IPS-20b (cell line): ENCODE measurements at regions not wholly inside any gene's neighbourhood (a gene's known extent, or its start where the extent isn't known, plus 50 kb on each side); places are given as distances from the start of the nearest gene placed in this dataset.

ENCODE experiments used
- H3K27ac ChIP-seq: one replicate; pipeline ENCODE4 v1.5.1; 2013; ENCODE audit warnings: low read length
- H3K27me3 ChIP-seq: 2 replicates; pipeline ENCODE4 v1.6.1; 2013; ENCODE audit warnings: mild to moderate bottlenecking, low read length, inconsistent platforms; ENCODE audit not compliant: insufficient read depth
- H3K36me3 ChIP-seq: 2 replicates; pipeline ENCODE4 v1.6.1; 2013; ENCODE audit warnings: low read depth, mild to moderate bottlenecking, inconsistent platforms, low read length, moderate library complexity; ENCODE audit not compliant: insufficient read depth
- H3K4me1 ChIP-seq: 2 replicates; pipeline ENCODE4 v1.6.1; 2013; ENCODE audit warnings: mild to moderate bottlenecking, control low read depth, inconsistent platforms, low read length, moderate library complexity; ENCODE audit not compliant: insufficient read depth
- H3K4me3 ChIP-seq: 2 replicates; pipeline ENCODE4 v1.5.1; 2013; ENCODE audit warnings: mild to moderate bottlenecking, low read length, inconsistent platforms
- H3K9ac ChIP-seq: 2 replicates; pipeline ENCODE4 v1.6.1; 2013; ENCODE audit warnings: low read depth, mild to moderate bottlenecking, inconsistent platforms, low read length, moderate library complexity
- H3K9me3 ChIP-seq: 2 replicates; pipeline ENCODE4 v1.6.1; 2013; ENCODE audit warnings: mild to moderate bottlenecking, low read depth, low read length, inconsistent platforms; ENCODE audit not compliant: insufficient read depth

DNA sequence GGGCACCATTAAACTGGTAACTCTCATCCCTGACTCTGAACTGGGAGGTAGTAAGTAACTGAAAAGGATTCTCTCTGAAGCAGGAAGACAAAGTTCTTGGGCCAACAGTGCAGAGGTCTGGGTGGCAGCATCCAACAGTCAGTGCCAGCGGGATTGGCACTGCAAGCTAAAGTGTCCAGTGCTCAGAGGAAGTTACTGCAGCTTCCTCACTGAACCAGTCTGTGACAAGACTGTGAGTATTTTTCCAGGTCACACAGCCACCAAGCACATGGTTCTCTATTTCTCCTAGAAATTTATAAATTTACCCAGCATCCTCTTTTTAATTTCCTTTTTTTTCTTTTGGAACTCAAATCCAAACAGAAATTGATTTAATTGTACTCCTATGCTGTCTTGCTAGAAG, 81.6 kb upstream of the FAR2 start:
- Histone ChIP-seq H3K4me1 (peaks cover 31% of the 10 kb centered on the region), H3K9me3 (no peaks in the 10 kb centered on the region), H3K36me3 (no peaks in the 10 kb centered on the region), H3K4me3 (no peak overlapping the region), H3K27ac (no peak overlapping the region), H3K9ac (no peak overlapping the region), H3K27me3 (no peaks in the 10 kb centered on the region)

GRCh38 chr12:29070309-29070708, 78.8 kb upstream of the FAR2 start:
- Histone ChIP-seq H3K4me1 (peaks cover 42% of the 10 kb centered on the region), H3K9me3 (no peaks in the 10 kb centered on the region), H3K27ac (no peak overlapping the region), H3K9ac (no peak overlapping the region), H3K4me3 (peak overlapping the region; percentile 51; the same call in 1 of the 2 replicates), H3K36me3 (no peaks in the 10 kb centered on the region), H3K27me3 (no peaks in the 10 kb centered on the region)

GRCh38 chr12:29071099-29071498, 78.0 kb upstream of the FAR2 start:
- H3K36me3 ChIP-seq = no peaks in the 10 kb centered on the region
- no peaks in the 10 kb centered on the region for H3K9me3 ChIP-seq
- peak overlapping the region; percentile 51; the same call in 1 of the 2 replicates for H3K4me3 ChIP-seq
- H3K27ac ChIP-seq = peak overlapping the region; percentile 35
- H3K9ac ChIP-seq = peak overlapping the region; percentile 45; the same call in 1 of the 2 replicates
- no peaks in the 10 kb centered on the region for H3K27me3 ChIP-seq
- peaks cover 42% of the 10 kb centered on the region for H3K4me1 ChIP-seq

- H3K4me3 ChIP-seq = no peak overlapping the region
- H3K27me3 ChIP-seq = no peaks in the 10 kb centered on the region
- H3K9ac ChIP-seq = no peak overlapping the region
- no peaks in the 10 kb centered on the region for H3K9me3 ChIP-seq
- no peak overlapping the region for H3K27ac ChIP-seq
- peaks cover 42% of the 10 kb centered on the region for H3K4me1 ChIP-seq
- no peaks in the 10 kb centered on the region for H3K36me3 ChIP-seq
Measured at GRCh38 chr12:29072631-29073030, 76.4 kb upstream of the FAR2 start.

DNA sequence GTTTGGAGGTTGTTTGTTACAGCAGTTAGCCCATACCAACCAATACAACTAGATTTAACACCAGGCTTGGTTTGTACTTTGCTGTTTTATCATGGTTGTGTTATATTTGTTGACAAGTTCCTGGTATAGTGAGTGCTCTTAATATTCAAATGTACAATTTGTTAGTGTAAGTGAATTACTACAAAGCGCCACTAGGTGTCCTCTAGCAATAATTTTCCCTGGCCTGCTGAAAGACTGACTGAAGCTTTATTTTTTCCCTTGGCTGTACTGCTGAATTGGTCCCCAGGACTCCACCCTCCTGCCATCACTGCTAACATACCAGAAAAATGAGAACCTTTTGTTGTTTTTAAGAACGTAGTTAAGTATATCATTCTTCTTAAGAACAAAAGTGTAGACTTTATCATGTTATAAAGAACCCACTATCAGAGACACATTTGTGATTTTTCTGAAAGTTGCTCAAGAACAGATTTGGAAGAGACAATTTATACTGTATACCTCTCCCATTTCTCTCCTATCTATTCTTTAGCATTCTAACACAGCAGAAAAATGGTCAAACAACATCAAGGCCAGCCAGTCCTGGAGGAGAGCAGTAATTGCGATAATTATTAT, 75.3 kb upstream of the FAR2 start:
- Histone ChIP-seq H3K4me1 (peaks cover 42% of the 10 kb centered on the region), H3K4me3 (no peak overlapping the region), H3K27me3 (no peaks in the 10 kb centered on the region), H3K36me3 (no peaks in the 10 kb centered on the region), H3K9ac (no peak overlapping the region), H3K27ac (no peak overlapping the region), H3K9me3 (no peaks in the 10 kb centered on the region)

DNA sequence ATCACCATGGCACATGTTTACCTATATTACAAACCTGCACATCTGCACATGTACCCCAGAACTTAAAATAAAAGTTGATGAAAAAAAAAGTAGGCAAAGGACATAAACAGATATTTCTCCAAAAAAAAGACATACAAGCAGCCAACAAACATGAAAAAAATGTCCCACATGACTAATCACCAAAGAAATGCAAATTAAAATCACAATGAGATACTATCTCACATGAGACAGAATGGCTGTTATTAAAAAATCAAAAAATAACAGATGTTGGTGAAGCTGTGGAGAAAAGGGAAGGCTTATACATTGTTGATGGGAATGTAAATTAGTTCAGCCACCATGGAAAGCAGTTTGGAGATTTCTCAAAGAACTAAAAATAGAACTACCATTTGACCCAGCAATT, 68.0 kb upstream of the FAR2 start:
- no peaks in the 10 kb centered on the region for H3K9me3 ChIP-seq
- H3K27ac ChIP-seq = no peak overlapping the region
- H3K4me1 ChIP-seq = no peaks in the 10 kb centered on the region
- H3K4me3 ChIP-seq = no peak overlapping the region
- H3K36me3 ChIP-seq = no peaks in the 10 kb centered on the region
- H3K9ac ChIP-seq = no peak overlapping the region
- H3K27me3 ChIP-seq = no peaks in the 10 kb centered on the region

DNA sequence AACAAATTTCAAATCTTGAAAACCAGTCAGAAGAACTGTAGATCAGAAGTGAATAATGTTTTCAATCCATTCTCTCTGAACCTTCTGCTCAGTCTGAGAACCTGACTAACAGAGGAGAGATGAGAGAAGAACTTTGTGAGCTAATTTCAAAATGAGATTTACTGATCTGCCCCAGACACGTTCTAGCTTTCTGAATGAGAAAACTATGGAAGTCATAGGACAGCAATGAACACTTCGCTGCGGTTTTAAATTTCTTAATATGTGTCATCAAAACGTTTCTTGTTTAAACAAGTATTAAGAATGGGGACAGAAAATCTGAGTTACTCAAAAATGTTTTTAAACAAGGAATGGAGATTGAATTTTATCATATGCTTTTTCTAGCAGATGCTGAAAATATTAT, 66.6 kb upstream of the FAR2 start:
- Histone ChIP-seq H3K4me3 (no peak overlapping the region), H3K4me1 (no peaks in the 10 kb centered on the region), H3K9me3 (no peaks in the 10 kb centered on the region), H3K27me3 (no peaks in the 10 kb centered on the region), H3K27ac (no peak overlapping the region), H3K9ac (no peak overlapping the region), H3K36me3 (no peaks in the 10 kb centered on the region)

DNA sequence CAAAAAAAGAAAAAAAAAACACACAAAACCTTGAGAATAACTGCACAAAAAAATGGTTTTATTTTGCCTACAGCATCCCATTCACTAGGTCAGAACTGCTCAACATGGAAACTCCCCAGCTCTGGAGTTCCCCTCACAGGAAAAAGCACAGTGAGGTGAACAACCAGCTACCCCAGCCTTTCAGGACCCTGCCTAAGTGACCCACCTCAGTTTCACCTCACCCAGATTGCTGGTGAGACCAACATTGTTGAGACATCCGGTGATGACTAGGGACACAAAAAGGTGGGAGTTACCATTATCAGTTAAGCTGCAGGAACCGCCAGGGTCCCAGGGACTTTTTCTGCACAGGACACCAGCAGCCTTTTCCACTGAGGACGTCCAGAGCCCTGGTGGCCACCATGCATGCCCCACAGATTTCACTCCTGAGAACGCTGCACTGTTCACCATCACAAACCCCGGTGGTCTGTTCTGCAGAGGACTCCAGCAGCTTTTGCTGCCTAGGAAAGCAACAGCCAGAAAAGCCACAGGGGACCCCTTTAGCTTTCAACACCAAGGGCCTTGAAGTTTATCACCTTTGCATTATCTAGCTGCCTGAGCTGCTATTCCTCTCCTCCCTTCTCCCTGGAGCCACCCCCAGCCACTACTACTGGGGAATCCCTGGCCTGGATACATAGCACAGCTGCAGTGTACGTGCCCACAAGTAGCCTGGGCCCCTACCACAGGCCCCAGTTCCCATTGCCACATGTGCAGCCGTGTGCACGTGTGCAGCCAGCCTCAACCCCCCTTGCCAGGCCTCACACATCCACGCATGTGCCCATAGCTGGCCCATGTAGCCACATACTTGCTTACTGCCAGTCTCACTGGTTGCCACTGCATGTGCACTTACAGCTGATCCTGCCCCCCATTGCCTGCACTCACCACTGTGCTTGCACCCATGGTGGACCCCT, 62.5 kb upstream of the FAR2 start:
- no peaks in the 10 kb centered on the region for H3K4me1 ChIP-seq
- no peak overlapping the region for H3K4me3 ChIP-seq
- H3K36me3 ChIP-seq = no peaks in the 10 kb centered on the region
- no peaks in the 10 kb centered on the region for H3K9me3 ChIP-seq
- no peaks in the 10 kb centered on the region for H3K27me3 ChIP-seq
- no peak overlapping the region for H3K27ac ChIP-seq
- no peak overlapping the region for H3K9ac ChIP-seq

DNA sequence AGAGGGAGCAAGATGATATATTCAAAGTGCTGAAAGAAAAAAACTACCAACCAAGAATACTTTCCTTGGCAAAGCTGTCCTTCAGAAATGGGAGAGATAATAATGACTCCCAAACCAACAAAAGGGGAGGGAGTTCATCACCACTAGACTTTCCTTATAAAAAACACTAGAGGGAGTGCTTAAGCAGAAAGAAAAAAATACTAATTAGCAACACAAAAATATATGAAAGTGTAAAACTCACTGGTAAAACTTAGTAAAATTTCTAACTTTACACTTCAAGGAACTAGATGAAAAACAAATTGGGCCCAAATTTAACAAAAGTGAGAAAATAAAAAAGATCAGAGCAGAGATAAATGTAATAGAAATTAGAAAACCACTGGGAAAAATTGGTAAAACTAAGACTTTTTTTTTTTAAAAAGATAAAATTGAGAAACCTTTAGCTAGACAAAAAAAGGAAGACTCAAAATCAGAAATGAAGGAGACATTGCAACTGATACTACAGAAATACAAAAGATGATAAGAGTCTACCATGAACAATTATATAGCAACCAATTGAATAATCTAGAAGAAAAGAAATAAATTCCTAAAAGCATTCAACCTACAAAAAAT, 60.4 kb upstream of the FAR2 start:
- no peaks in the 10 kb centered on the region for H3K36me3 ChIP-seq
- H3K27me3 ChIP-seq = no peaks in the 10 kb centered on the region
- peaks cover 18% of the 10 kb centered on the region for H3K9me3 ChIP-seq
- no peak overlapping the region for H3K4me3 ChIP-seq
- H3K27ac ChIP-seq = no peak overlapping the region
- H3K4me1 ChIP-seq = no peaks in the 10 kb centered on the region
- no peak overlapping the region for H3K9ac ChIP-seq
